ENCODE measurements at regions not wholly inside any gene's neighbourhood (a gene's known extent, or its start where the extent isn't known, plus 50 kb on each side); places are given as distances from the start of the nearest gene placed in this dataset.
A peak's percentile ranks its signal among the peaks of the same experiment; 100 is the strongest.

- H3K27me3 ChIP-seq = no peaks in the 10 kb centered on the region
- DNase-seq = no peak
- no peak for TF ChIP-seq CTCF (IDR thresholded peaks at IDR 0.05)
- peaks cover 0 to 23% (median 0%) of the 10 kb centered on the region in 4 donors for H3K4me1 ChIP-seq
- intact Hi-C loops (cut with DNase I; ENCODE audit: low total_unique reads) = no loop called here
- no peaks in the 10 kb centered on the region for H3K9me3 ChIP-seq
- H3K27ac ChIP-seq = no peak overlapping the region
- no peak overlapping the region for H3K4me3 ChIP-seq
- no peaks in the 10 kb centered on the region for H3K36me3 ChIP-seq
Observed at GRCh38 chrX:13469963-13470684, 99.3 kb upstream of the EGFL6 start.

- no peak for DNase-seq
- Histone ChIP-seq H3K36me3 (no peaks in the 10 kb centered on the region), H3K9me3 (no peaks in the 10 kb centered on the region), H3K27me3 (no peaks in the 10 kb centered on the region), H3K27ac (no peak overlapping the region), H3K4me1 (peaks cover 0 to 17% (median 0%) of the 10 kb centered on the region in 4 donors), H3K4me3 (no peak overlapping the region)
- intact Hi-C loops (cut with DNase I; ENCODE audit: low total_unique reads) = no loop called here
- no peak for TF ChIP-seq CTCF (IDR thresholded peaks at IDR 0.05)
Observed at GRCh38 chrX:13468096-13468495, 101.3 kb upstream of the EGFL6 start.

GRCh38 chrX:13467243-13467642 is 102.2 kb upstream of the EGFL6 start:
- Histone ChIP-seq H3K4me3 (no peak overlapping the region), H3K36me3 (no peaks in the 10 kb centered on the region), H3K4me1 (peaks cover 0 to 11% (median 0%) of the 10 kb centered on the region in 4 donors), H3K27me3 (no peaks in the 10 kb centered on the region), H3K27ac (no peak overlapping the region), H3K9me3 (no peaks in the 10 kb centered on the region)
- intact Hi-C loops (cut with DNase I; ENCODE audit: low total_unique reads) = no loop called here
- no peak for DNase-seq
- TF ChIP-seq CTCF (IDR thresholded peaks at IDR 0.05) = no peak

- Histone ChIP-seq H3K4me3 (no peak overlapping the region), H3K27ac (no peak overlapping the region), H3K27me3 (no peaks in the 10 kb centered on the region), H3K4me1 (peaks cover 0 to 8% (median 0%) of the 10 kb centered on the region in 4 donors), H3K36me3 (no peaks in the 10 kb centered on the region), H3K9me3 (no peaks in the 10 kb centered on the region)
- no peak for DNase-seq
- no peak for TF ChIP-seq CTCF (IDR thresholded peaks at IDR 0.05)
- intact Hi-C loops (cut with DNase I; ENCODE audit: low total_unique reads) = no loop called here
Observed at GRCh38 chrX:13464599-13465275, 104.7 kb upstream of the EGFL6 start.

- TF ChIP-seq CTCF (IDR thresholded peaks at IDR 0.05) = no peak
- intact Hi-C loops (cut with DNase I; ENCODE audit: low total_unique reads) = no loop called here
- H3K4me1 ChIP-seq = peaks cover 0 to 8% (median 0%) of the 10 kb centered on the region in 4 donors
- H3K9me3 ChIP-seq = no peaks in the 10 kb centered on the region
- H3K27ac ChIP-seq = peak overlapping the region; percentile 37 to 52
- no peak overlapping the region for H3K4me3 ChIP-seq
- no peaks in the 10 kb centered on the region for H3K27me3 ChIP-seq
- peak; percentile 54 to 72 for DNase-seq
- no peaks in the 10 kb centered on the region for H3K36me3 ChIP-seq
Observed at GRCh38 chrX:13463608-13464007, 105.8 kb upstream of the EGFL6 start.
